Amniotic epithelial cell (primary cell): ENCODE measurements at regions not wholly inside any gene's neighbourhood (a gene's known extent, or its start where the extent isn't known, plus 50 kb on each side); places are given as distances from the start of the nearest gene placed in this dataset.
"Not testable (repeated sequence)": the region's sequence is repeated elsewhere in the genome, so short reads cannot be mapped to it uniquely, and the experiment has no call there.

Experiments
- DNase-seq: peaks from one replicate; pipeline ENCODE4 v3.0.0-alpha.2; 2010; ENCODE audit warnings: low read depth

GRCh38 chr5:89349246-89349980, 466.4 kb upstream of the MEF2C start:
- no peak for DNase-seq

DNA sequence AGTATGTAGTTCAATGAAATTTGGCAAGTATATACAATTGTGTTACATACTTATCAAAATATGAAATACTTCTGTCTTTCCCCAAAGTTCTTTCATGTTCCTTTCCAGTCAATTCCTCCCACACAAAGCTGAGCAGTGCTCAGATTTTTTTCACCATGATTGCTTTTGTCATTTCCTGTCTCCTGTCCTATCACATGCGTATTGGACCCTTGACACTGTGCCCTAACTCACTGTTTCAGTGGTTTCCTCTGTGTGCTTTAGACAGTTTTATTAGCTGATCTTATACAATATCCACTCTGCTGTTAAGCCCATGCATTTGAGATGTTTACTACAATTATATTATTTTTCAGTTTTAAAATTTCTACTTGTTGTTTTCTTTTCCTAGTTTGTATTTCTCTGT, 463.6 kb upstream of the MEF2C start:
- DNase-seq = no peak

DNA sequence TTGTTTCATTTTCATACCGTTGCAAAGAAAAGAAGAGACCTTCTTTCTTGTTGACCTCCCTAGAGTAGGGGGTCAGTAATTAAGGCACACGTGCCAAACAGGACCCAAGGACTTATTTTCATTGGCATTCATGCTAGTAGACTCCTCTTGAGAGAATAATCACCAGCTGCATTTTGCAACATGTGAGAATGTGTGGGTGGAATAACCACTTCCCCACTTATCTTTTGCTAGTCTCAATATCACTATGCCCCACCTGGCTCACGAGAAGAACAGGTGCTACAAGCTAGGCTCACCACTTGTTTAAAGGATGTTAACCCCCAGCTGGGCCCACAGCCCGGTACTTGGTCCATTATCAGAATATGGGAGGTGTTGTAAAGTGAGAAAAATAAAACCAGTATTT, 460.7 kb upstream of the MEF2C start:
- no peak for DNase-seq

GRCh38 chr5:89342106-89342876, 459.3 kb upstream of the MEF2C start:
- DNase-seq = peak; percentile 35

GRCh38 chr5:89338935-89339334, 456.0 kb upstream of the MEF2C start:
- DNase-seq = peak; percentile 40

DNA sequence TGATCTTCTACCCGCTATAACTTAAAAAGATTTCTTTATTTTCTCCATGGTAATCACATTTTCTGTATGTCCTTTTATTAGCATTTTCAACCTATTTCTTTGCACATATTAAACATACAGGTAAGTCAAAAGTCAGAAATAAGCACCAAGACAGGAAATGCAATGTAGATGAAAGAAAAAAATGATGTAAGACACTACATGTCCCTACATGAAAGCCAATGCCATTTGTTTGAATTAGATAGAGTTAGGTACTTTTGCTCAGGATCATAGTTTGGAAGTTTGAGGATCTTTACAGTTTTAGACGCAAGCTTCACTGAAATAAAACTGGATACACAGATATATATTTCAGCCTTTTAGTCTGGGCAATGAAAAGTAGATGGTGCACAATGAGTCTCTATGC, 453.1 kb upstream of the MEF2C start:
- DNase-seq = no peak

GRCh38 chr5:89330140-89330539, 447.2 kb upstream of the MEF2C start:
- DNase-seq = no peak

DNA sequence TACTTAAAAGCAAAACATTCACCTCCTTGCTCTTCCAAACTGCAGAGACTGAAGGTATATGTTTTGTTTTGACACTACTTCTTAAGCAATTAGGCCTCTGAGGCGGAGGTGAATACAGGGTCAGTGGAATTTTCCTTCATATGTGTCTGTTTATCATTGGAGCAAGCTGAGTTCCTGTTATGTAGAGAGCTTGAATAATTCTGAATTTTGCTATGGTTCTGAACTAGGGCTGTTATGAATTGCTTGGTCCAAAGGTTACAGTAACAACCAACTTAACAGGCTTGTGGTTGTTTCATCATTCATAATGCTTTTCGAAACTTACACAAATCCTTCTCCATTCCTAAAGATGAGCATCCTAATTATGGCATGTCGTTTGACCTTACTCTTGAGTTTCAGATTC, 444.6 kb upstream of the MEF2C start:
- peak; percentile 2 for DNase-seq

- DNase-seq = no peak
These were observed 442.0 kb upstream of the MEF2C start for GRCh38 chr5:89324990-89325389.

DNA sequence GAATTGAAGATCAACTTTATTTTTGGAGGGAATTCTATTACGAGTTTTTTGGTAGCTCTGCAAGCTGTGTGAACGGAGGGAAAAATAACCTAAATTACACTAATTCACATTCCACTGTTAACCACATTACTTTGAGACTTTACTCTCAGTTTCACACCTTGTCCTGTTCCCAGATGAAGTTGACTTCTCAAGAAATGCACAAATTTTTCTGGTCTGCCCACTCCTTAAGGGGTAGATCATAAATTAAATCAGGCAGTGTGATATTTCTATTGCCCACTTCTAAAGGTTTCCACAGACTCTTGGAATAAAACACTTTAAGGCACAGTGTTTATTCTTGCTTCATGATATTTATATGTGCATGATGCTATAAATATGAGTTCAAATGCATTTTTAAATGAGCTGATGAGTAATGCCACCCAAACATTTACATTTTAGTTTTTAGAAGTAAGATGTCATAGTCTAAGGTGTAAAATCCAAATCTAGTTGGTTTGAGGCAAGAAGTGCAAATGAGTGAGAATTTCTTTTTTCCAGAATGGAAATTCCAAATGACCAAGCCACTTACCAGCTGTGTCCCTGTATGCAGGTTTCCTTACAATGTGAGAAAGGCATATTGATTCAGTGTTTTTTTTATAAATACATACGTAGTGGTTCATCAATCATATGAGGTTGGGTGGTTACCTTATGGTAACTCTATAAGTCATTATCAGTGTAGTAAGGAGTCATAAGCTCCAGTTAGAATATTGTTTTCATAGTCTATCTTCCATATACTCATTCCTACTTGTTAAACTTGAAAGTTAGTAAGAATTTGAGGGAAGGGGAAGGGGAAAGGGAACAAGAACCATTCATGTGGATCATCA, 437.7 kb upstream of the MEF2C start:
- DNase-seq = no peak

- not testable (repeated sequence) for DNase-seq
These were observed 434.9 kb upstream of the MEF2C start for GRCh38 chr5:89317838-89318237.

DNA sequence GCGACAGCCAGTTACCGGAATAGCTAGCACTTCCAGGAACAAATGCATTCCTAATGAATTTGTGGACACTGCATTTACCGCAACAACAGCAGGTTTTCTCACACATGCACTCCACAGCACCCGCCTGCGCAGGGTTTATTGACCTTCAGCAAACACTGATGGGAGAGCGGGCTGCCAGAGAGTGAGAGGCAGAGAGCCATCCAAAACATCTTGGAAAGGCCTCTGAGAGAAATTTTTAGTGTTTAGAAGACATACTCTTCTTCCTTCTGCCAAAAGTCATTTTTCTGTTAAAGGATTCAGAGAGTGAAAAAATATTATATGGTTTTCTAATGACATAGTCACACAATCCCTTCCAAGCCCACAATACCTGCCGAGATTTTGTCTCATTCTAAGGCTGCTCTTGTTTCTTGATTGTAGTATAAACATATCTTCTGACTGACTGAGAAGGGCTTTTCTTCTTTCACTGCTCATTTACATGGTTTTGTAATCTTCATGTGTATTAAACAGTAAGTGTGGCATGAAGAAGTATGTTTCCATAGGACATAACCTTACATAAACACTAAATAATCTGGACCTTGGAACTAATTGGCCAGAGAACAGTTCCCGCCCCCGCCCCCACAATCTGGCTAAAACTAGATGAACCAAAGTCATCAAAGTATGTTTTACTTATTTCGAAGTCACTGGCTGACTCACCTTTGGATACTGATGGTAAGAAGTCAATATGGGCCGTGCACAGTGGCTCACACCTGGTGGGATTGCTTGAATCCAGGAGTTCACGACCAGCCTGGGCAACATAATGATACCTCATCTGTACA, 432.5 kb upstream of the MEF2C start:
- DNase-seq = no peak

DNA sequence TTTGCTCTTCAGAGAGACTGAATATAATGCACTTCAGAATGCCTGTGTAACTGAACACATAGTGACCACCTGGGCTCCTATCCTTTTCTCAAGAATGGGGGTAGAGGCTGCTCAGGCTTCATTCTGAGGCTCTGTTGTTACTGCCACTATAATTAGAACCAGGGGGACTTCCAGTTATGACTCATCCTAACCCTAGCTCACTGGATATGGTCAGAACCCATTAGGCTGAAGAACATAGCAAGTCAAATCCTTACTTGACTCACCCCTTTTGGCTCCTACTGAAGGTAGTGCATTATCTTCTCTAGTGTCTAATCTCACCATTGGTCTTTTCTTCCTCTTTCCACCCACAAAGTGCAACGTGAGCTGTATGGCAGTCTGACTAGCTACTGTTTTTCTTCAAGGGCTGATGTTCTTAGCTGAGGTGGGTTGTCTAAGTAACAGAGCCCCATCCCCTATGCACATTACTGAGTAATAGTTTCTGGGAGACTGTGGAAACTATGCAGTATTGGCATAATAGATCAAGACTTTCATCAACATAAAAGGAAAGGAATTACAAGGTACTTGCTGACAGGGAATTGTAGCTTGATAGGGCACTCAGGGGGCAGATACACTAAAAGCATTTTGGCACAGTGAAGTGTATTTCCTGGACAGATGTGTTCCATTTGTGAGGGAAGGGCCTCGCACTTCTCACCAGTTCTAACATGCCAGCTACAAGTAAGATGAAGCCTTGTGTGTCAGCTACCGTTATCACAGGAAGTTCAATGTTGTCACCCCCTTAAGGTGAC, 431.0 kb upstream of the MEF2C start:
- DNase-seq = peak; percentile 40

DNA sequence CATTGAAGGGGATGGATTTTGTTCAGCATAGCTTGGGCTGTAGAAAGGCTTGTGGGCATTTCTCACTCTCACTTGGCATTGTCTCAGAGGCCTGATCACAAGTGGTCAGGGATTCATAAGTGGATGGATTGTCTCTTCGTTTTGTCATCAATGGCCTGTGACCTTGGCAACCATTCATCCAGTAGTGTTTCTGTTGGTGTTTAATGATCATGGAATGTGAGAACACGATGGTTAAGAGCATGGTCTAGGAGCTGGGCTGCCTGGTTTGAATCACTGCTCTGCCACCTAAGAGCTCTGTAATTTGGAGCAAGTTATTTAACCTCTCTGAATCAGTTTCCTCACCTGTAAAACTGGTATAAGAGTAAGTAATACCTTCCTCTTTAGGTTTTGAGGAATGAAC, 430.1 kb upstream of the MEF2C start:
- no peak for DNase-seq

DNA sequence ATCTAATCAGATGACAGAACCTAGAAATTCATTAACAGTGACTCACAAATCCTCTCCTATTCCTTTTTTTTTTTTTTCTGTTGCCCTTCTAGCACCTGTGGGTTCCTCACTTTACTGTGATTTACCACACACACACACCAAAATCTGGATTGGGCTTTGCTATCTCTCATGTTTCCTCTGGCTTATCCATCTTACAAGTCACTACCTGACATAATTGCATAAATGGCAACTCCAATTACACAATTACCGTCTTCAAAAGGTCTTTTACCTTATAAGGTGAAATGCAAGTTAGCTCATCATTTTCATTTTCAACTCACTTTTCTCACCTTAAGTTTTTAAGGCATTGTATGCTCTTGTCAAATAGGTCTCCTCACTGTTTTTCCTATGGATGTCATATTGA, 426.3 kb upstream of the MEF2C start:
- DNase-seq = no peak

GRCh38 chr5:89308606-89309040, 425.6 kb upstream of the MEF2C start:
- no peak for DNase-seq

GRCh38 chr5:89307972-89308371, 425.0 kb upstream of the MEF2C start:
- DNase-seq = no peak

GRCh38 chr5:89307141-89307540, 424.2 kb upstream of the MEF2C start:
- not testable (repeated sequence) for DNase-seq

GRCh38 chr5:89303033-89303480, 420.1 kb upstream of the MEF2C start:
- no peak for DNase-seq

GRCh38 chr5:89302102-89302891, 419.3 kb upstream of the MEF2C start:
- DNase-seq = no peak
